ENCODE measurements at regions not wholly inside any gene's neighbourhood (a gene's known extent, or its start where the extent isn't known, plus 50 kb on each side); places are given as distances from the start of the nearest gene placed in this dataset.

DNA sequence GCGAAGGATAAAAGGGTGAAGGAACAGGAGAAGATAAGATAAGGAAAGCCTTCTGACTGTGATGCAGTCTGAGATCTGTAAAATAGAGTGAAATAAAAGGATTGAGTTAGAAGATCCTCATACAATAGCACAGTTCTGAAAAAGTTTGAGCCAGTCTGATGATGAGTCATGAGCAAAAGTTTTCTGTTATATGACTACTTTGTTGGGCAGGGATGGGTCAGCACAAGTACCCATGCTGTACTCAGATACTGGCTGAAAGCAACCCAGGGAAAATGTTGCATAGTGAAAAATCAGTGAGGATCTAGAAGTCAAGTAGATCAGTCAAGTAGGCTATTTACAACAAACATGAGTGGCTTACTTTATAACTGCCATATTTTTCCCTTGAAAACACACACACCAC, 253.5 kb downstream of the PCDH10 start:
- TF ChIP-seq, protein P1, sequence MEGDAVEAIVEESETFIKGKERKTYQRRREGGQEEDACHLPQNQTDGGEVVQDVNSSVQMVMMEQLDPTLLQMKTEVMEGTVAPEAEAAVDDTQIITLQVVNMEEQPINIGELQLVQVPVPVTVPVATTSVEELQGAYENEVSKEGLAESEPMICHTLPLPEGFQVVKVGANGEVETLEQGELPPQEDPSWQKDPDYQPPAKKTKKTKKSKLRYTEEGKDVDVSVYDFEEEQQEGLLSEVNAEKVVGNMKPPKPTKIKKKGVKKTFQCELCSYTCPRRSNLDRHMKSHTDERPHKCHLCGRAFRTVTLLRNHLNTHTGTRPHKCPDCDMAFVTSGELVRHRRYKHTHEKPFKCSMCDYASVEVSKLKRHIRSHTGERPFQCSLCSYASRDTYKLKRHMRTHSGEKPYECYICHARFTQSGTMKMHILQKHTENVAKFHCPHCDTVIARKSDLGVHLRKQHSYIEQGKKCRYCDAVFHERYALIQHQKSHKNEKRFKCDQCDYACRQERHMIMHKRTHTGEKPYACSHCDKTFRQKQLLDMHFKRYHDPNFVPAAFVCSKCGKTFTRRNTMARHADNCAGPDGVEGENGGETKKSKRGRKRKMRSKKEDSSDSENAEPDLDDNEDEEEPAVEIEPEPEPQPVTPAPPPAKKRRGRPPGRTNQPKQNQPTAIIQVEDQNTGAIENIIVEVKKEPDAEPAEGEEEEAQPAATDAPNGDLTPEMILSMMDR (conservative IDR thresholded peaks at IDR 0.05; ENCODE audit: low read depth, low read length) = no peak
- TF ChIP-seq RFX5 (IDR thresholded peaks at IDR 0.05; ENCODE audit: low read depth, low read length) = no peak
- TF ChIP-seq, protein P2, sequence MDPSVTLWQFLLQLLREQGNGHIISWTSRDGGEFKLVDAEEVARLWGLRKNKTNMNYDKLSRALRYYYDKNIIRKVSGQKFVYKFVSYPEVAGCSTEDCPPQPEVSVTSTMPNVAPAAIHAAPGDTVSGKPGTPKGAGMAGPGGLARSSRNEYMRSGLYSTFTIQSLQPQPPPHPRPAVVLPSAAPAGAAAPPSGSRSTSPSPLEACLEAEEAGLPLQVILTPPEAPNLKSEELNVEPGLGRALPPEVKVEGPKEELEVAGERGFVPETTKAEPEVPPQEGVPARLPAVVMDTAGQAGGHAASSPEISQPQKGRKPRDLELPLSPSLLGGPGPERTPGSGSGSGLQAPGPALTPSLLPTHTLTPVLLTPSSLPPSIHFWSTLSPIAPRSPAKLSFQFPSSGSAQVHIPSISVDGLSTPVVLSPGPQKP (IDR thresholded peaks at IDR 0.05; ENCODE audit: borderline replicate concordance, low read depth, low read length) = no peak
- TF ChIP-seq POLR2A (IDR thresholded peaks at IDR 0.05; ENCODE audit: low read depth, low read length) = no peak
- no peak for TF ChIP-seq FOS (IDR thresholded peaks at IDR 0.05; ENCODE audit: low read depth, low read length)
- TF ChIP-seq SMC3 (IDR thresholded peaks at IDR 0.05; ENCODE audit: low read depth, low read length) = no peak
- no peak for TF ChIP-seq CHD1 (IDR thresholded peaks at IDR 0.05; ENCODE audit: low read depth, low read length)
- TF ChIP-seq RCOR1 (IDR thresholded peaks at IDR 0.05; ENCODE audit: insufficient replicate concordance, low read length) = no peak
- TF ChIP-seq, protein P3, sequence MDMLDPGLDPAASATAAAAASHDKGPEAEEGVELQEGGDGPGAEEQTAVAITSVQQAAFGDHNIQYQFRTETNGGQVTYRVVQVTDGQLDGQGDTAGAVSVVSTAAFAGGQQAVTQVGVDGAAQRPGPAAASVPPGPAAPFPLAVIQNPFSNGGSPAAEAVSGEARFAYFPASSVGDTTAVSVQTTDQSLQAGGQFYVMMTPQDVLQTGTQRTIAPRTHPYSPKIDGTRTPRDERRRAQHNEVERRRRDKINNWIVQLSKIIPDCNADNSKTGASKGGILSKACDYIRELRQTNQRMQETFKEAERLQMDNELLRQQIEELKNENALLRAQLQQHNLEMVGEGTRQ (IDR thresholded peaks at IDR 0.05; ENCODE audit: low read depth, low read length) = no peak

All from IMR-90 (cell line).